HepG2 (cell line): ENCODE measurements at regions not wholly inside any gene's neighbourhood (a gene's known extent, or its start where the extent isn't known, plus 50 kb on each side); places are given as distances from the start of the nearest gene placed in this dataset.
A peak's percentile ranks its signal among the peaks of the same experiment; 100 is the strongest.

ENCODE experiments used
- ATAC-seq: fragments of 200-7000 bp; cut with Tn5 transposase; 3 replicates; pipeline ENCODE4 v1.9.1; 2020; ENCODE audit warnings: mild to moderate bottlenecking, moderate library complexity
- BruUV-seq: library from RNA; stranded (reverse); fragments of 400-500 nt; replicated peaks from 2 replicates; lab custom pipeline; 2021; lab: Mats Ljungman, UMichigan
- CTCF ChIA-PET: fragments of 300-600 bp; formaldehyde crosslinking; extraction: SDS; loops from one replicate; lab custom pipeline; 2021; ENCODE audit warnings: low total read pairs, inconsistent platforms, low intra/inter-chr PET ratio; lab: Yijun Ruan, JAX
- POLR2A ChIA-PET: fragments of 350-600 bp; sonication (Branson Sonifier 250); formaldehyde crosslinking; loops from one replicate; lab custom pipeline; 2020; ENCODE audit warnings: antibody characterized with exemption, inconsistent platforms; lab: Yijun Ruan, JAX
- DNase-seq: peaks from one replicate; pipeline ENCODE4 v3.0.0-alpha.2; 2015; ENCODE audit warnings: low spot score
- FAIRE-seq: peaks from 3 replicates; lab custom pipeline; 2011; peaks lifted over from hg19 to GRCh38; lab: Jason Lieb, UNC
- H2AFZ ChIP-seq: one replicate; pipeline ENCODE4 v1.6.1; 2011; ENCODE audit warnings: low read length, inconsistent platforms
- H3K27ac ChIP-seq: fragments of 300-600 bp; 3 replicates; pipeline ENCODE4 v1.8.0; 2011; ENCODE audit warnings: mixed run types, mild to moderate bottlenecking, mixed read lengths, low read length, inconsistent platforms; ENCODE audit not compliant: insufficient read depth; ENCODE audit errors: extremely low read length
- H3K27me3 ChIP-seq, 2 experiments: fragments of 200-600 bp in 1 of 2; 2 replicates in 1 of 2; 3 replicates in 1 of 2; pipeline versions ENCODE4 v1.6.0 to v1.8.0; 2011; ENCODE audit warnings: low read length in 2 of 2, mild to moderate bottlenecking in 2 of 2, moderate library complexity in 2 of 2, inconsistent platforms in 1 of 2; ENCODE audit not compliant: insufficient read depth in 2 of 2, control insufficient read depth in 1 of 2
- H3K36me3 ChIP-seq, 2 experiments: fragments of 200-600 bp in 1 of 2; replicated peaks in 1 of 2; 2 replicates in 1 of 2; 3 replicates in 1 of 2; pipeline versions ENCODE4 v1.5.1 to v1.8.0; 2011; ENCODE audit warnings: low read length in 2 of 2, inconsistent platforms in 1 of 2; ENCODE audit not compliant: insufficient read depth in 2 of 2, control insufficient read depth in 1 of 2
- H3K4me1 ChIP-seq: 2 replicates; pipeline ENCODE4 v1.5.1; 2012; ENCODE audit warnings: low read length, inconsistent platforms; ENCODE audit not compliant: insufficient read depth
- H3K4me2 ChIP-seq: 2 replicates; pipeline ENCODE4 v1.6.0; 2011; ENCODE audit warnings: low read depth, low read length, inconsistent platforms
- H3K4me3 ChIP-seq, 3 experiments: fragments of 200-600 bp in 1 of 3; sonication (generic), shearing (Covaris generic) in 1 of 3; replicated peaks in 1 of 3; 2 replicates each; pipeline ENCODE4 v1.5.1; 2011 to 2016; ENCODE audit warnings: low read length in 3 of 3, inconsistent platforms in 2 of 3, low read depth in 2 of 3, mild to moderate bottlenecking in 2 of 3, control low read depth in 1 of 3, mixed read lengths in 1 of 3; ENCODE audit not compliant: insufficient read depth in 1 of 3
- H3K79me2 ChIP-seq: one replicate; pipeline ENCODE4 v1.6.1; 2011; ENCODE audit warnings: low read length, inconsistent platforms; ENCODE audit not compliant: insufficient read depth
- H3K9ac ChIP-seq: 2 replicates; pipeline ENCODE4 v1.6.0; 2011; ENCODE audit warnings: mild to moderate bottlenecking, low read depth, low read length, inconsistent platforms; ENCODE audit not compliant: insufficient read depth
- H3K9me3 ChIP-seq: 2 replicates; pipeline ENCODE4 v1.5.1; 2012; ENCODE audit warnings: mild to moderate bottlenecking, low read length
- H4K20me1 ChIP-seq: 2 replicates; pipeline ENCODE4 v1.6.0; 2011; ENCODE audit warnings: inconsistent platforms, mild to moderate bottlenecking, low read length, moderate library complexity; ENCODE audit not compliant: insufficient read depth
- WGBS: methylation state at CpG from one replicate; pipeline ENCODE4 v1.1.6; 2017; ENCODE audit warnings: low lambda C conversion rate; 5-methylcytosine and 5-hydroxymethylcytosine counted together
- in situ Hi-C: cut with HindIII; loops from 2 replicates; pipeline ENCODE4 v1.10.0; 2017; ENCODE audit warnings: low pct_unique_long_range_greater_than_20kb; ENCODE audit not compliant: extremely low pct_ligation_motif_present
- intact Hi-C: fragments of 100-400 bp; cut with micrococcal nuclease; formaldehyde crosslinking; loops from one replicate; pipeline ENCODE4 v1.10.0; 2022; ENCODE audit not compliant: unreplicated experiment
- TF ChIP-seq, protein P1 (sequence below): sonication (generic); formaldehyde crosslinking; IDR thresholded peaks from 2 replicates; pipeline ENCODE4 v1.4.0; 2020; ENCODE audit warnings: missing genetic modification reagents, mild to moderate bottlenecking, borderline replicate concordance
- TF ChIP-seq, protein P2 (sequence below): sonication (generic); formaldehyde crosslinking; IDR thresholded peaks from 2 replicates; pipeline ENCODE4 v1.4.0; 2020; ENCODE audit warnings: missing genetic modification reagents
- TF ChIP-seq, protein P3 (sequence below): sonication (generic); formaldehyde crosslinking; IDR thresholded peaks from 2 replicates; pipeline ENCODE4 v1.4.0; 2020; ENCODE audit warnings: mild to moderate bottlenecking, missing genetic modification reagents

DNA sequence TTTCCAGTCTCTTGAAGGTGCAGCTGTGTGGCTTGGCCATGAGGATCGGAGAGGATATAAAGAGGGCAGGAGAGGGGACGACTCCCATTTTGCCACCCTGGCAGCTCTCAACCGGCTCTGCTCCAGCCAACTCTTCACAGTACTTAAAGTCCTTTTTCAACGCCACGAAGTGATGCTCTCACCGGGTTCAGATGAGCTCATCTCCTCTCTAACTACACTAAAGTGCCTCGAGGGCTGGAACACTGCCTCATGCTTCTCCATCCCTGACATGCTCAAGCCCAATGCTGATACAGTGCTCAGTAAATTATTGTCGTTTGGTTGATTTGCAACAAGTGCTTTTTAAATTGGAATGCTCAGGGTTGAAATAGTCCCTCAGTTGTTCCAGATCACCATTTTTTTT lies 97.8 kb downstream of the GTPBP8 start (continued):
- TF ChIP-seq, protein P1, sequence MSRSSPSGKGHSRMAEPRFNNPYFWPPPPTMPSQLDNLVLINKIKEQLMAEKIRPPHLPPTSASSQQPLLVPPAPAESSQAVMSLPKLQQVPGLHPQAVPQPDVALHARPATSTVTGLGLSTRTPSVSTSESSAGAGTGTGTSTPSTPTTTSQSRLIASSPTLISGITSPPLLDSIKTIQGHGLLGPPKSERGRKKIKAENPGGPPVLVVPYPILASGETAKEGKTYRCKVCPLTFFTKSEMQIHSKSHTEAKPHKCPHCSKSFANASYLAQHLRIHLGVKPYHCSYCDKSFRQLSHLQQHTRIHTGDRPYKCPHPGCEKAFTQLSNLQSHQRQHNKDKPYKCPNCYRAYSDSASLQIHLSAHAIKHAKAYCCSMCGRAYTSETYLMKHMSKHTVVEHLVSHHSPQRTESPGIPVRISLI (CRISPR knock-in tag), result no peak

DNA sequence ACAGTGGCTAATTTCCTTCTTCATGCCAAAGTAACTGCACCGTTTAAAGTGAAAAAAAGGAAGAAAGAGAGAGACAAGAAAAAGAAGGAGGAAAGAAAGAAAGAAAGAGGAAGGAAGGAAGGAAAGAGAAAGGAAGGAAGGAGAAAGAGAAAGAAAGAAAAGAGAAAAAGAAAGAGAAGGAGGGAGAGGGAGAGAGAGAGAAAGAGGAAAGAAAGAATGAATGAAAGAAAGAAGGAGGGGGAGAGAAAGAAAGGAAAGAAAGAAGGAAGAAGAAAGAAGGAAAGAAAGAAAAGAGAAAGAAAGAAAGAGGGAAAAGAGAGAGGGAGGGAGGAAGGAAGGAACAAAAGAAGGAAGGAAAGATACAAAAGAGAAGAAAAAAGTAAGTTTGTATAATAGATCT lies 100.6 kb downstream of the GTPBP8 start:
- Histone ChIP-seq H3K9me3 (no peaks in the 10 kb centered on the region), H3K27me3 (no peaks in the 10 kb centered on the region), H2AFZ (no peak overlapping the region), H3K79me2 (no peaks in the 10 kb centered on the region), H3K27ac (no peak overlapping the region), H3K4me3 (no peak overlapping the region), H3K36me3 (no peaks in the 10 kb centered on the region), H3K4me1 (peaks cover 17% of the 10 kb centered on the region), H3K9ac (no peak overlapping the region), H4K20me1 (no peaks in the 10 kb centered on the region), H3K4me2 (no peak overlapping the region)
- DNase-seq (no peak), FAIRE-seq (no peak), ATAC-seq (no peak)
- 31% methylated on average over 1 of the region's 1 CpG for WGBS
- TF ChIP-seq, protein P2, sequence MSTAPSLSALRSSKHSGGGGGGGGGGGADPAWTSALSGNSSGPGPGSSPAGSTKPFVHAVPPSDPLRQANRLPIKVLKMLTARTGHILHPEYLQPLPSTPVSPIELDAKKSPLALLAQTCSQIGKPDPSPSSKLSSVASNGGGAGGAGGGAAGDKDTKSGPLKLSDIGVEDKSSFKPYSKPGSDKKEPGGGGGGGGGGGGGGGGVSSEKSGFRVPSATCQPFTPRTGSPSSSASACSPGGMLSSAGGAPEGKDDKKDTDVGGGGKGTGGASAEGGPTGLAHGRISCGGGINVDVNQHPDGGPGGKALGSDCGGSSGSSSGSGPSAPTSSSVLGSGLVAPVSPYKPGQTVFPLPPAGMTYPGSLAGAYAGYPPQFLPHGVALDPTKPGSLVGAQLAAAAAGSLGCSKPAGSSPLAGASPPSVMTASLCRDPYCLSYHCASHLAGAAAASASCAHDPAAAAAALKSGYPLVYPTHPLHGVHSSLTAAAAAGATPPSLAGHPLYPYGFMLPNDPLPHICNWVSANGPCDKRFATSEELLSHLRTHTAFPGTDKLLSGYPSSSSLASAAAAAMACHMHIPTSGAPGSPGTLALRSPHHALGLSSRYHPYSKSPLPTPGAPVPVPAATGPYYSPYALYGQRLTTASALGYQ (CRISPR knock-in tag), result no peak
- TF ChIP-seq, protein P3, sequence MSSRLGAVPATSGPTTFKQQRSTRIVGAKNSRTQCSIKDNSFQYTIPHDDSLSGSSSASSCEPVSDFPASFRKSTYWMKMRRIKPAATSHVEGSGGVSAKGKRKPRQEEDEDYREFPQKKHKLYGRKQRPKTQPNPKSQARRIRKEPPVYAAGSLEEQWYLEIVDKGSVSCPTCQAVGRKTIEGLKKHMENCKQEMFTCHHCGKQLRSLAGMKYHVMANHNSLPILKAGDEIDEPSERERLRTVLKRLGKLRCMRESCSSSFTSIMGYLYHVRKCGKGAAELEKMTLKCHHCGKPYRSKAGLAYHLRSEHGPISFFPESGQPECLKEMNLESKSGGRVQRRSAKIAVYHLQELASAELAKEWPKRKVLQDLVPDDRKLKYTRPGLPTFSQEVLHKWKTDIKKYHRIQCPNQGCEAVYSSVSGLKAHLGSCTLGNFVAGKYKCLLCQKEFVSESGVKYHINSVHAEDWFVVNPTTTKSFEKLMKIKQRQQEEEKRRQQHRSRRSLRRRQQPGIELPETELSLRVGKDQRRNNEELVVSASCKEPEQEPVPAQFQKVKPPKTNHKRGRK (CRISPR knock-in tag), result 0 out of 2 replicates have a peak, but pooled peaks have one; percentile 44
- POLR2A ChIA-PET, result no interaction called here
- no TSS peak for BruUV-seq
- in situ Hi-C loops, result no loop called here
- intact Hi-C loops, result no loop called here
- CTCF ChIA-PET, result no interaction called here
